Peyer's patch (tissue), 4 donors: ENCODE measurements at regions not wholly inside any gene's neighbourhood (a gene's known extent, or its start where the extent isn't known, plus 50 kb on each side); places are given as distances from the start of the nearest gene placed in this dataset.

Experiments used
- CTCF ChIP-seq, 6 experiments: fragments of 450-650 bp in 4 of 6; fragments of 200-600 bp in 2 of 6; sonication (generic) in 1 of 6; IDR thresholded peaks; one replicate each; pipeline ENCODE4 v1.5.1; 2017 to 2019; ENCODE audit warnings: antibody characterized with exemption in 6 of 6, mild to moderate bottlenecking in 3 of 6, moderate library complexity in 1 of 6
- POLR2A ChIP-seq, 2 donors: fragments of 450-650 bp; IDR thresholded peaks; one replicate each; pipeline ENCODE4 v1.5.1; 2017; ENCODE audit warnings: antibody characterized with exemption in 2 of 2, mild to moderate bottlenecking in 2 of 2, moderate library complexity in 2 of 2

GRCh38 chr7:45407730-45408408 lies 166.3 kb upstream of the ADCY1 start:
- TF ChIP-seq CTCF (IDR thresholded peaks at IDR 0.05) (no peak), POLR2A (IDR thresholded peaks at IDR 0.05) (no peak)
